Pancreas (tissue), 10 donors: ENCODE measurements at regions not wholly inside any gene's neighbourhood (a gene's known extent, or its start where the extent isn't known, plus 50 kb on each side); places are given as distances from the start of the nearest gene placed in this dataset.

Experiments used
- ATAC-seq, 4 donors: fragments of 200-7000 bp; cut with Tn5 transposase; one replicate each; pipeline versions ENCODE4 v1.8.0 to v1.9.1; 2020; ENCODE audit warnings: mild to moderate bottlenecking in 4 of 4, moderate library complexity in 4 of 4
- DNase-seq, 6 donors: peaks; one replicate each; pipeline ENCODE4 v3.0.0-alpha.2; 2020
- FAIRE-seq: peaks from 2 replicates; lab custom pipeline; 2012; peaks lifted over from hg19 to GRCh38; lab: Jason Lieb, UNC
- H3K27ac ChIP-seq, 4 donors: fragments of 200-600 bp; sonication (generic); 1 replicate in 3 of 4; 2 replicates in 1 of 4; pipeline versions ENCODE4 v1.5.0 to v1.8.0; 2020
- H3K27me3 ChIP-seq, 4 donors: fragments of 200-600 bp; one replicate each; pipeline ENCODE4 v1.8.0; 2021
- H3K36me3 ChIP-seq, 3 donors: fragments of 200-600 bp; sonication (generic) in 1 of 3; one replicate each; pipeline versions ENCODE4 v1.5.0 to v1.8.0; 2020 to 2021
- H3K4me1 ChIP-seq, 3 donors: fragments of 200-600 bp; one replicate each; pipeline ENCODE4 v1.8.0; 2021
- H3K4me3 ChIP-seq, 4 donors: fragments of 200-600 bp; sonication (generic) in 2 of 4; one replicate each; pipeline versions ENCODE4 v1.5.0 to v1.8.0; 2020 to 2021
- H3K9me3 ChIP-seq, 4 donors: fragments of 200-600 bp; one replicate each; pipeline ENCODE4 v1.8.0; 2021
- CTCF ChIP-seq, 4 donors: fragments of 200-600 bp; sonication (generic) in 3 of 4; IDR thresholded peaks; one replicate each; pipeline versions ENCODE4 v1.5.0 to v1.8.0; 2021; ENCODE audit warnings: antibody characterized with exemption in 4 of 4
- WGBS, 2 donors: extraction: QIAGEN DNeasy Blood & Tissue Kit; methylation state at CpG; one replicate each; pipeline ENCODE4 v1.1.7; 2013; 5-methylcytosine and 5-hydroxymethylcytosine counted together
- intact Hi-C, 3 donors: fragments of 100-400 bp; cut with DNase I; formaldehyde crosslinking; loops; one replicate each; pipeline versions ENCODE4 v1.11.1 to v1.14.2; 2022
- donor health status: healthy with polysubstance abuse.
- donor health status: DM: no; HTN: no; CAD: no; lungs with moderate emphysema.
- donor health status: DM: no; HTN: no; CAD: no.
- donor health status: control.
- donor health status: control.
- donor health status: Bipolar disorder and iron deficiency.
- donor health status: DM: yes; HTN: yes; CAD: no.
- donor health status: DM: no; HTN: no; CAD: no.
- donor health status: DM: no; HTN: no; CAD: no.
- donor health status: DM: yes; HTN: yes; CAD: no.

- Histone ChIP-seq H3K9me3 (no peaks in the 10 kb centered on the region), H3K4me1 (no peaks in the 10 kb centered on the region), H3K27me3 (no peaks in the 10 kb centered on the region), H3K4me3 (no peak overlapping the region), H3K36me3 (no peaks in the 10 kb centered on the region), H3K27ac (no peak overlapping the region)
- no peak for DNase-seq
- no peak for TF ChIP-seq CTCF (IDR thresholded peaks at IDR 0.05)
- 75 to 88% methylated on average over 9 of the region's 9 CpGs for WGBS, 2 donors
- no peak for FAIRE-seq
- ATAC-seq, result no peak
- intact Hi-C loops, result no loop called here
Measured at GRCh38 chr12:60271816-60272215, 676.0 kb downstream of the SLC16A7 start.

GRCh38 chr12:60278209-60278608, 682.4 kb downstream of the SLC16A7 start:
- 37 to 40% methylated on average over 2 of the region's 2 CpGs for WGBS, 2 donors
- no peak for TF ChIP-seq CTCF (IDR thresholded peaks at IDR 0.05)
- DNase-seq (no peak), ATAC-seq (no peak), FAIRE-seq (no peak)
- intact Hi-C loops, result no loop called here
- no peak overlapping the region for H3K4me3 ChIP-seq
- no peak overlapping the region for H3K27ac ChIP-seq
- no peaks in the 10 kb centered on the region for H3K9me3 ChIP-seq
- H3K27me3 ChIP-seq, result no peaks in the 10 kb centered on the region
- no peaks in the 10 kb centered on the region for H3K4me1 ChIP-seq
- H3K36me3 ChIP-seq, result no peaks in the 10 kb centered on the region

GRCh38 chr12:60279221-60279620, 683.4 kb downstream of the SLC16A7 start:
- WGBS, 2 donors, result 81 to 91% methylated on average over 1 of the region's 1 CpG
- intact Hi-C loops, result no loop called here
- ATAC-seq, result no peak

GRCh38 chr12:60281522-60281921, 685.7 kb downstream of the SLC16A7 start:
- Histone ChIP-seq H3K9me3 (no peaks in the 10 kb centered on the region), H3K4me3 (no peak overlapping the region), H3K36me3 (no peaks in the 10 kb centered on the region), H3K4me1 (no peaks in the 10 kb centered on the region), H3K27ac (no peak overlapping the region), H3K27me3 (no peaks in the 10 kb centered on the region)
- no peak for FAIRE-seq
- peak in 1 of 6 donors; percentile 22 for DNase-seq
- WGBS, 2 donors, result 86 to 93% methylated on average over 8 of the region's 8 CpGs
- TF ChIP-seq CTCF (IDR thresholded peaks at IDR 0.05), result no peak
- intact Hi-C loops, result no loop called here
- no peak for ATAC-seq

More at GRCh38 chr12:60279221-60279620, 683.4 kb downstream of the SLC16A7 start:
- no peak overlapping the region for H3K27ac ChIP-seq
- H3K4me1 ChIP-seq, result no peaks in the 10 kb centered on the region
- H3K27me3 ChIP-seq, result no peaks in the 10 kb centered on the region
- no peaks in the 10 kb centered on the region for H3K36me3 ChIP-seq
- FAIRE-seq (no peak), DNase-seq (no peak)
- H3K9me3 ChIP-seq, result no peaks in the 10 kb centered on the region
- no peak overlapping the region for H3K4me3 ChIP-seq
- no peak for TF ChIP-seq CTCF (IDR thresholded peaks at IDR 0.05)

GRCh38 chr12:60290532-60290931, 694.7 kb downstream of the SLC16A7 start:
- no peak overlapping the region for H3K4me3 ChIP-seq
- no peak for TF ChIP-seq CTCF (IDR thresholded peaks at IDR 0.05)
- no peaks in the 10 kb centered on the region for H3K9me3 ChIP-seq
- H3K4me1 ChIP-seq, result no peaks in the 10 kb centered on the region
- no peaks in the 10 kb centered on the region for H3K27me3 ChIP-seq
- H3K36me3 ChIP-seq, result no peaks in the 10 kb centered on the region
- FAIRE-seq (no peak), DNase-seq (no peak), ATAC-seq (no peak)
- intact Hi-C loops, result loop anchor here in 1 of 3 donors (10.0 kb wide), 1 partner anchor 56 kb away; no protein-coding TSS in a partner anchor
- WGBS, 2 donors, result 81 to 90% methylated on average over 1 of the region's 1 CpG
- no peak overlapping the region for H3K27ac ChIP-seq
